ENCODE measurements at regions not wholly inside any gene's neighbourhood (a gene's known extent, or its start where the extent isn't known, plus 50 kb on each side); places are given as distances from the start of the nearest gene placed in this dataset.

DNA sequence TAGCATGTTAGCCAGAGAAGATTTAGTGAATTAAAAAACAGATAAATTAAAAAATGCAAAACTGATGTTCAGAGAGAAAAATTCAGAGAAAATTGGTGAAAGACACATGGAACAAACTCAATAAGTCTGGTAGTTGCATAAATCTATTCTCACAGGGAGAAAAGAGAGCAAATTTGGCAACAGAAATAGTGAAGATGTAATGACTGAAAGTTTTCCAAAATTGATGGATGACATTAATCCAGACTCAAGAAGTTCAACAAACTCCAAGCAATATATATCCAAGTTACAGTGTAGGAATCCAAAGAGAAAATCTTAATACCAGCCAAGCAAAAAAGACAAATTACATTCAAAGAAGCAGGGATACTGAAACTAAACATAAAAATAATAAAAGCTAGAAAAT lies 302.7 kb upstream of the ARPP21 start:
- DNase-seq: no peak
- no peaks in the 10 kb centered on the region for H3K9me3 ChIP-seq (ENCODE audit: severe bottlenecking)
- H3K4me3 ChIP-seq (ENCODE audit: low read depth, low read length): no peak overlapping the region
- no peak overlapping the region for H3K27ac ChIP-seq
- no peaks in the 10 kb centered on the region for H3K27me3 ChIP-seq (ENCODE audit: insufficient read depth, low read depth, severe bottlenecking)
- no peaks in the 10 kb centered on the region for H3K36me3 ChIP-seq
- TF ChIP-seq, protein P1, sequence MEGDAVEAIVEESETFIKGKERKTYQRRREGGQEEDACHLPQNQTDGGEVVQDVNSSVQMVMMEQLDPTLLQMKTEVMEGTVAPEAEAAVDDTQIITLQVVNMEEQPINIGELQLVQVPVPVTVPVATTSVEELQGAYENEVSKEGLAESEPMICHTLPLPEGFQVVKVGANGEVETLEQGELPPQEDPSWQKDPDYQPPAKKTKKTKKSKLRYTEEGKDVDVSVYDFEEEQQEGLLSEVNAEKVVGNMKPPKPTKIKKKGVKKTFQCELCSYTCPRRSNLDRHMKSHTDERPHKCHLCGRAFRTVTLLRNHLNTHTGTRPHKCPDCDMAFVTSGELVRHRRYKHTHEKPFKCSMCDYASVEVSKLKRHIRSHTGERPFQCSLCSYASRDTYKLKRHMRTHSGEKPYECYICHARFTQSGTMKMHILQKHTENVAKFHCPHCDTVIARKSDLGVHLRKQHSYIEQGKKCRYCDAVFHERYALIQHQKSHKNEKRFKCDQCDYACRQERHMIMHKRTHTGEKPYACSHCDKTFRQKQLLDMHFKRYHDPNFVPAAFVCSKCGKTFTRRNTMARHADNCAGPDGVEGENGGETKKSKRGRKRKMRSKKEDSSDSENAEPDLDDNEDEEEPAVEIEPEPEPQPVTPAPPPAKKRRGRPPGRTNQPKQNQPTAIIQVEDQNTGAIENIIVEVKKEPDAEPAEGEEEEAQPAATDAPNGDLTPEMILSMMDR (IDR thresholded peaks at IDR 0.05; ENCODE audit: low read depth, low read length): no peak

DNA sequence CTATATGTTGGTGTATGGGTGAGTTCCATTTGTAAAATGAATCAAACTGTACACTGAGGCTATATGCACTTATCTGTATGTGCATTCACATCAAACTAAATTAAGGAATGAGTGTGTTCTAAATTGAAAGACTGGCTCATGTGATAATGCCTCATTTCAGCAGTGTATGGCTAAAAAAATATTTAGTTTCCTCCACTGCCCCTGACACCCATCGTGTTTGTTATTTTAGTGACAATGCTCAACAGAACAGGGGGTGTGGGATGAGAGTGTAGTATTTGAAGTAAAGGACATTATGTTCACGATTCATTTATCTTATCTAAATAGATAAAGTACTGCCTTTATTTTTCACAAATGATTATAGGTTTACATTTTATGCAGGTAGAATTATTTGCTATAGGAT lies 301.1 kb upstream of the ARPP21 start:
- H3K27me3 ChIP-seq (ENCODE audit: insufficient read depth, low read depth, severe bottlenecking): no peaks in the 10 kb centered on the region
- no peaks in the 10 kb centered on the region for H3K36me3 ChIP-seq
- no peak for DNase-seq
- no peak overlapping the region for H3K27ac ChIP-seq
- H3K4me3 ChIP-seq (ENCODE audit: low read depth, low read length): no peak overlapping the region
- TF ChIP-seq, protein P1 (IDR thresholded peaks at IDR 0.05; ENCODE audit: low read depth, low read length): no peak
- H3K9me3 ChIP-seq (ENCODE audit: severe bottlenecking): no peaks in the 10 kb centered on the region

DNA sequence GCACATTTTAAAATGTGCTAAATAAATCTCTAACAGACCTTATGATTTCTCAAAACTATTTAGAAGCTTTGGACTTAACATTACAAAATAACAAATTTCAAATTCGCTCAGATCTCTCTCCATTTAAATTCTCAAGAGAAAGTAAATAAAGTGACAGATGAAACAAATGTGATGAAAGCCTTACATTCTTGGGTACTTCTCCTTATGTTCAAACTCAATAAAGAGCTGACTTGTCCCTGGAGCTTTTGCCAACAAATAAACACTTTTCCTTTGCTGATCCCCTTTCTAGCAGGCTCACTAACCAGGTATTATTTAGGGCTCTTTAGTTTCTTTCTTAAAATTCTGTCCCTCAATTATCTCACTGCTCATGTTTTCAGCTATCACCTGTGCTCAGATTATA lies 259.1 kb upstream of the ARPP21 start:
- DNase-seq: no peak
- no peaks in the 10 kb centered on the region for H3K9me3 ChIP-seq (ENCODE audit: severe bottlenecking)
- TF ChIP-seq, protein P1 (IDR thresholded peaks at IDR 0.05; ENCODE audit: low read depth, low read length): no peak
- H3K4me3 ChIP-seq (ENCODE audit: low read depth, low read length): no peak overlapping the region
- H3K27ac ChIP-seq: no peak overlapping the region
- no peaks in the 10 kb centered on the region for H3K27me3 ChIP-seq (ENCODE audit: insufficient read depth, low read depth, severe bottlenecking)
- no peaks in the 10 kb centered on the region for H3K36me3 ChIP-seq

DNA sequence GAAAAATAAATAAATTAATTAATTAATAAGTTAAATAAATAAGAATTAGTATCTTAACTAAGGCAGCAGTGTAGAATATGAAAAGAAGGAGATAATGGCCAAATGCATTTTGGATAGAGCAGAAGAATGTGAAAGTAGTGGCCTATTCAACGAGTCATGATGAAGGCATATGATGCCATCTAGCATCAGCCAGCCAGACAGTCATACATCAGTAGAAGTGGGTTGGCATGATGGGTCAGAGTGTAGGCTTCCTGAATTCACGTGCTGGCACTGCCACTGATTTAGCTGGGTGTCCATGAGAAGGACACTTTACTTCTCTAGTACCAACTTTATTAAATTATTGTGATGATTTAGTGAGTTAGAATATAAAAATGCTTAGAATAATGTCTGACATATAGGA lies 256.1 kb upstream of the ARPP21 start:
- no peak overlapping the region for H3K27ac ChIP-seq
- H3K4me3 ChIP-seq (ENCODE audit: low read depth, low read length): no peak overlapping the region
- TF ChIP-seq, protein P1 (IDR thresholded peaks at IDR 0.05; ENCODE audit: low read depth, low read length): no peak
- DNase-seq: no peak
- H3K36me3 ChIP-seq: no peaks in the 10 kb centered on the region
- H3K9me3 ChIP-seq (ENCODE audit: severe bottlenecking): no peaks in the 10 kb centered on the region
- H3K27me3 ChIP-seq (ENCODE audit: insufficient read depth, low read depth, severe bottlenecking): no peaks in the 10 kb centered on the region

DNA sequence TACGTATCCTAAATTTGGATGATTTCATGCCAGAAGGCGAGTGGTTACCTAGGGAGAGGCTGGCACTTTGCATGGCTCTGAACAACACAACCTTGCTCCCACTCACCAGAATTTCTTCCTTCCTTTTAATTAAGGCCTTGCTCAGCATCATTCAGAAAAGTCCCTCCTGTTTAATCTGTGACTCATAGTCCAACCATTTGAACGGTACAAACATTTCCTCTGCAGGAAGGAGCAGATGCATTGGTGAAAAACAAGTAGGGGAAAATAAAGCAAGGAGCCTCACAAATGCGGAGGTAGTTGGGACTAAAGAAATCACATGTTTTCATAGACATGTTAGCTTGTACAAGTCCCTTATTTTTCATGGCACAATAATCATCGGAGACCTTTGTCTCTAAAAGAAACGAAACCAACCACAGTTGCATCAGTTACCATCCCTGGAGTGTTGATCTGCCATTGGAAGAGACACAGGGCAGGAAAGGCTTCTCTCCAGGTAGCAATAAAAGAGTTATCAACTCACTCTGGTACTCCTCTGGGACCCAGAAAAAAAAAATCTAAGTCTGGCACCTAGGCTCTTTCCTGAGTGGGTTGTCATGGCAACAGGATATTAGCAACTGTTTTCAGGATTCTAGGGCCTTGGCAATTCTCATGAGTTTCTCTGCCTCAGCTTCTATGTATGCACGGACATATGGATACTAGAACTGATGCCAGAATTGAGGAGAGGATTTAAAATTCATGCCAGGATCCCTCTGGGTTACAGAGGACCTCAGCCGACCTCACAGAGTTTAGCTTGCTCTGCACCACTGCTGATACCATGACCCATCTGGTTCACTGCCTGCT lies 255.4 kb upstream of the ARPP21 start:
- DNase-seq: peak; percentile 39
- no peaks in the 10 kb centered on the region for H3K36me3 ChIP-seq
- no peak overlapping the region for H3K4me3 ChIP-seq (ENCODE audit: low read depth, low read length)
- TF ChIP-seq, protein P1 (IDR thresholded peaks at IDR 0.05; ENCODE audit: low read depth, low read length): no peak
- H3K9me3 ChIP-seq (ENCODE audit: severe bottlenecking): no peaks in the 10 kb centered on the region
- H3K27me3 ChIP-seq (ENCODE audit: insufficient read depth, low read depth, severe bottlenecking): no peaks in the 10 kb centered on the region
- H3K27ac ChIP-seq: no peak overlapping the region

DNA sequence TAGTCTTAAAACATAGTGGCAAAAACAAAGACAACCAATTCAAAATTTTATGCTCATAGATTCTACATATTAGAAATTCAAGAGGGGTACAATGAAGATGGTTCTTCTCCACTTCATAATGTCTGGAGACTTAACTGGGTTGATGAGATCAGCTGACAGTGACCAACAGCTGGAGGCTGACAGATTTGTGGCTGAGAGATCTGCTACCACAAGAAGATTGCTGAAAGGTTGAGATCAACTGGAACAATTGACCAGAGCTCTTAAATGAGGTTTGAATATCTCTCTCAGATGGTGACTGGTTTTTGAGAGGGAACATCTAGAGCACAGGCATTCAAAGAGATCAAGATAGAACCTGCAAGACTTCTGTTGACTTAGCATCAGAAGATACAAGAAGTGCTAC lies 254.1 kb upstream of the ARPP21 start:
- H3K36me3 ChIP-seq: no peaks in the 10 kb centered on the region
- no peak overlapping the region for H3K4me3 ChIP-seq (ENCODE audit: low read depth, low read length)
- no peak for DNase-seq
- H3K27me3 ChIP-seq (ENCODE audit: insufficient read depth, low read depth, severe bottlenecking): no peaks in the 10 kb centered on the region
- H3K9me3 ChIP-seq (ENCODE audit: severe bottlenecking): no peaks in the 10 kb centered on the region
- TF ChIP-seq, protein P1 (IDR thresholded peaks at IDR 0.05; ENCODE audit: low read depth, low read length): no peak
- no peak overlapping the region for H3K27ac ChIP-seq

Measured in WERI-Rb-1 (cell line).